C4-2B (cell line): ENCODE measurements at regions not wholly inside any gene's neighbourhood (a gene's known extent, or its start where the extent isn't known, plus 50 kb on each side); places are given as distances from the start of the nearest gene placed in this dataset.

Experiments used
- CTCF ChIP-seq: fragments of 450-650 bp; conservative IDR thresholded peaks from 2 replicates; pipeline ENCODE4 v1.5.1; 2017; ENCODE audit warnings: mild to moderate bottlenecking
- ZFX ChIP-seq: fragments of 450-650 bp; IDR thresholded peaks from 2 replicates; pipeline ENCODE4 v1.6.1; 2017

- TF ChIP-seq CTCF (no peak), ZFX (no peak)
These were observed 389.5 kb upstream of the TNP1 start for GRCh38 chr2:217249121-217250012.
